OCI-LY3 (cell line): ENCODE measurements at regions not wholly inside any gene's neighbourhood (a gene's known extent, or its start where the extent isn't known, plus 50 kb on each side); places are given as distances from the start of the nearest gene placed in this dataset.

ENCODE experiments used
- CTCF ChIP-seq: fragments of 200-600, 300-600 bp; sonication (generic); IDR thresholded peaks from 2 replicates; pipeline ENCODE4 v1.5.1; 2014; ENCODE audit warnings: antibody characterized with exemption, low read length, low read depth
- EZH2phosphoT487 ChIP-seq: fragments of 200-600 bp; shearing (Covaris generic); IDR thresholded peaks from 2 replicates; pipeline ENCODE4 v1.6.1; 2018; ENCODE audit warnings: antibody characterized with exemption, mixed run types, low read depth

- TF ChIP-seq CTCF: no peak
- TF ChIP-seq EZH2phosphoT487: no peak
Observed at GRCh38 chr6:9985481-9985880, 429.4 kb downstream of the TFAP2A start.
